NT2/D1 (cell line): ENCODE measurements at regions not wholly inside any gene's neighbourhood (a gene's known extent, or its start where the extent isn't known, plus 50 kb on each side); places are given as distances from the start of the nearest gene placed in this dataset.

Experiments used
- DNase-seq: peaks from one replicate; pipeline ENCODE4 v3.0.0-alpha.2; 2011; ENCODE audit warnings: low read depth, low spot score
- H3K27me3 ChIP-seq: 2 replicates; pipeline ENCODE4 v1.6.0; 2011; ENCODE audit warnings: mild to moderate bottlenecking; ENCODE audit not compliant: insufficient read length, insufficient read depth
- H3K36me3 ChIP-seq: 2 replicates; pipeline ENCODE4 v1.6.1; 2011; ENCODE audit warnings: mild to moderate bottlenecking, low read length, mixed read lengths; ENCODE audit not compliant: insufficient read depth, insufficient read length
- H3K4me1 ChIP-seq: 2 replicates; pipeline ENCODE4 v1.5.1; 2011; ENCODE audit not compliant: insufficient read depth, insufficient read length
- H3K4me3 ChIP-seq: 2 replicates; pipeline ENCODE4 v1.5.1; 2011; ENCODE audit warnings: low read depth; ENCODE audit not compliant: insufficient read length
- H3K9ac ChIP-seq: 2 replicates; pipeline ENCODE4 v1.6.0; 2011; ENCODE audit warnings: low read depth; ENCODE audit not compliant: insufficient read length
- H3K9me3 ChIP-seq: 2 replicates; pipeline ENCODE4 v1.5.1; 2011; ENCODE audit warnings: mild to moderate bottlenecking, low read length; ENCODE audit not compliant: insufficient read depth
- SUZ12 ChIP-seq: IDR thresholded peaks from 2 replicates; pipeline ENCODE4 v1.6.1; 2011; ENCODE audit not compliant: insufficient read length, insufficient read depth; ENCODE audit errors: extremely low read depth
- YY1 ChIP-seq: IDR thresholded peaks from 2 replicates; pipeline ENCODE4 v1.6.1; 2011; ENCODE audit not compliant: insufficient read length, insufficient read depth
- ZNF274 ChIP-seq: IDR thresholded peaks from 2 replicates; pipeline ENCODE4 v1.6.1; 2011; ENCODE audit warnings: mild to moderate bottlenecking, low read depth, low read length

DNA sequence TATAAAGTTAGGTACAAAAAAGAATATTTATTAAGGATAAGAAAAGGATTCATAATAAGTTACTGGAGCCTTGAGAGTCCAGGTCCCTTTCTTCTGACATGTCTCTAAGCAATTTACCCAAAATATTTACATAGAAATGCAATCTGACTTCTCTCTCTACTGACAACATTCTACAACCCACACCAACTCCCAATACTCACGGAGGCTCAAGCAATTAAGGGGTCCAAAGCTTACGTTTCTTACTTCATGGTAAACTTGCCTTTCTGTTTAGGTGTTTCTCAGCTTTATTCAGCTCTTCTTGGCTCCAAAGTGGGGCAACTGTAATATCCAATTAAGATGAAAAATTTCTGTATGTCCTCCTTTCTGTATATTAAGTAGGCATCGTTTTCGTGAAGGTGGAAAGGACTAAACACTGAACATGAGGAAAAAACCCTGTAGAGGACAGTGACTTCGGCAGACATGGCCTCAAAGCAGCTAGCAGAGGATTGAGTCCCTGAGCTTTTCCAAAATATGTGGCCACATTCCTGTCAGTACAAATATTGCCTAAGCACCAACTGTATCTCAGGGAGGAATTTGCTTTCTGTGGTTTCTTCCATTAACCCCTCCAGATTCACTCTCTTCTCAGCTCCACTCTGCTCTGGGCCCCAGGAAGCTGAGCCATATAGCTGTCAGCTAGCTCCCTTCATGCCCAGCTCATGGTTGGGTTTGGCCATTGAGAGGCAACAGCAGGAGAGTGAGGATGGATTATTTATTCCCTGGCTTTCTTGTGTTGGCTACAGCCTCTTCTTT, 67.9 kb upstream of the GLS start:
- H3K9me3 ChIP-seq, result no peaks in the 10 kb centered on the region
- TF ChIP-seq ZNF274, result no peak
- TF ChIP-seq YY1, result no peak
- no peak for TF ChIP-seq SUZ12
- DNase-seq, result no peak
- no peak overlapping the region for H3K9ac ChIP-seq
- no peak overlapping the region for H3K4me3 ChIP-seq
- no peaks in the 10 kb centered on the region for H3K36me3 ChIP-seq
- no peaks in the 10 kb centered on the region for H3K27me3 ChIP-seq
- no peaks in the 10 kb centered on the region for H3K4me1 ChIP-seq

DNA sequence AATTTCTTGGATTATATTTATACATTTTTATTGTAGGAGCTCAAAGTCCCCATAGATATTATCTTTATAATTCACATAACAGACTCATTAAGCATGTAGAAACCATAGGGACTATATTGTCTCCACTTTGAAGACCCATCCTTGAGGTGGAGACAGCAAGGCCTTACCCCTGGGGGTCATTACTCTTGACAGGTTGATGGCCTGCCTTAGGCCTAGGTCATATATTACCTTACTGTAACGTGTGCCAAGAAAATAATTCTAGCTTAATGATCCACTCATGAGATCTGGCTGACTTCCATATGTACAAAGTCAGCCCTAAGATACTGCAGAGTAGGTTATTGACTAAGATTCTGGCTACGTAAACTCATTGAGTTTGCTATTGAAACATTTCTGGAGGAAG, 65.4 kb upstream of the GLS start:
- DNase-seq, result no peak
- Histone ChIP-seq H3K27me3 (no peaks in the 10 kb centered on the region), H3K36me3 (no peaks in the 10 kb centered on the region), H3K9me3 (no peaks in the 10 kb centered on the region), H3K9ac (no peak overlapping the region), H3K4me3 (no peak overlapping the region), H3K4me1 (no peaks in the 10 kb centered on the region)
- no peak for TF ChIP-seq SUZ12
- TF ChIP-seq YY1, result no peak
- TF ChIP-seq ZNF274, result no peak

DNA sequence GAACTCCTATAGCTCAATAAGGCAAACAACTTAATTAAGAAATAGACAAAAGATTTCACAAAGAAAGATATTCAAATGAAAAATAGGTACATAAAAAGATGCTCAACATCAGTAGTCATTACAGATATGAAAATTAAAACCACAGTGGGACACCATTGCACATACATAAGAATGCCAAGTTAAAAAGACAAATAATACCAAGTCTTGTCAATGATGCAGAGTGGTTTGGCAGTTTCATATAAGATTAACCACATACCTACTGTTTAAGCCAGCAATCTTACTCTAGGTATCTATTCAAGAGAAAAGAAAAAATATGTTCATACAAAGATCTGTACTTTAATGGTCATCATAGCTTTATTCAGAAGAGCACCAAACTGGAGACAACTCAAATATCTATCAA, 63.5 kb upstream of the GLS start:
- H3K4me1 ChIP-seq, result no peaks in the 10 kb centered on the region
- no peaks in the 10 kb centered on the region for H3K36me3 ChIP-seq
- no peaks in the 10 kb centered on the region for H3K9me3 ChIP-seq
- H3K27me3 ChIP-seq, result no peaks in the 10 kb centered on the region
- no peak overlapping the region for H3K4me3 ChIP-seq
- TF ChIP-seq SUZ12 (no peak), YY1 (no peak), ZNF274 (no peak)
- DNase-seq, result no peak
- H3K9ac ChIP-seq, result no peak overlapping the region

DNA sequence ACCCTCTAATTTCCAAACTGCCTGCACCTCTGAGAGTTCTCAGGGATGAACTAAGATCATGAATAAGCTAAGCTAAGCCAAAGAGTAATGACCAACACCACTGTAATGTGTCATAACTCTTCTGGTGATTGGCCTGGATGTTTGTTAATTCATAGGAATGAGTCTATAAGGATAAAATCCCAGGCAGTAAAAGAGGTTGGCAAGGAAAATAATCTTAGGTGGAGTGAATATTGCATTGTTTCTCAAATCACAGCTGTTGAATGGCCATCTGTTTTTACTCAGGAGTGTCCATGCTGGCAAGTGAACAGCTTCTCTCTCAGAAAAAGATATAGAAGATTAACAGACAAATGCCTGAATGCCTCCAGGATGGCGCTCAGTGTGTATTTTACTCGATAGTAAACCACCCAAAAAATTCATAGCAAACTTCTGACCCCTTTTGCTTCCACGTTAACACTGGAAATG, 60.8 kb upstream of the GLS start:
- H3K9me3 ChIP-seq, result no peaks in the 10 kb centered on the region
- H3K36me3 ChIP-seq, result no peaks in the 10 kb centered on the region
- no peak for DNase-seq
- no peak overlapping the region for H3K9ac ChIP-seq
- H3K27me3 ChIP-seq, result no peaks in the 10 kb centered on the region
- no peak overlapping the region for H3K4me3 ChIP-seq
- no peaks in the 10 kb centered on the region for H3K4me1 ChIP-seq
- no peak for TF ChIP-seq SUZ12
- TF ChIP-seq ZNF274, result no peak
- no peak for TF ChIP-seq YY1

DNA sequence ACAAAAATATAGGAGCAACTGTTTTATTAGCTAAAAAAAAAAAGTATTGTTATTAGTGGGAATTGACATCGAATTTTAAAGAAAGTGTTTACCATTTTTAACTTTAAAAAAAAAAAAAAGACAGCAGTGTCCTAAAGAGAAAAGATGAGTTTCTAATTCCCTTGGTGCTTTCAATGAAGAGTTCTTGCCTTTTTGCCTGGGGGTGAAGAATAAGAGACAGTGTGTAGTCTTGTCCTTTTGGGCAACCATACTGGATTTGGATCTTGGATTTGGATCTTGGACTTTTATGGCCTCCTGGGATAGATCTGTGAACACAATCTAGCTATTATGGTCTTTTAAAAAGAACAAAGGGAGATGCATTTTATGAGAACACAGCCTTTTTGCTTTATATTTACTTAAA, 60.2 kb upstream of the GLS start:
- Histone ChIP-seq H3K4me1 (no peaks in the 10 kb centered on the region), H3K36me3 (no peaks in the 10 kb centered on the region), H3K9me3 (no peaks in the 10 kb centered on the region), H3K4me3 (no peak overlapping the region), H3K27me3 (no peaks in the 10 kb centered on the region), H3K9ac (no peak overlapping the region)
- TF ChIP-seq YY1 (no peak), ZNF274 (no peak), SUZ12 (no peak)
- no peak for DNase-seq

DNA sequence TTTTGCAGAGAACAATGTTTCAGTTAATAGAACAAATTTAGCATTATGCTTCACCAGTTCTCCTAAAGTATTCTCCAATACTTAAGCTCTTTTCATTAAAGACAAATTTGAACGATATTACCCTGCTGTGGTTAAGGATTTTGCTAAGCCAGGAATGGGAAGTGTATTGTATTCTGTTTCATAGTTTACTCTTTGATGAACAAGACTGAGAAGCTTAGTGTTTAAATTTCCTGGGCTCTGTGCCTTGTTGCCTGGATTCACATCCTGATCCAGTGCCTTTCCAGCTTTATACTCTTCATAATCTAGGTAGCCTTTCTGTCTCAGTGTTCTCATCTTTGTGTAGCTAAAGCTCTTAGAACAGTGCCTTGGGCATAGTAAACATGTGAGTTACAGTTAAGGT, 58.6 kb upstream of the GLS start:
- Histone ChIP-seq H3K4me3 (no peak overlapping the region), H3K4me1 (no peaks in the 10 kb centered on the region), H3K9me3 (no peaks in the 10 kb centered on the region), H3K36me3 (no peaks in the 10 kb centered on the region), H3K27me3 (no peaks in the 10 kb centered on the region), H3K9ac (no peak overlapping the region)
- TF ChIP-seq SUZ12, result no peak
- no peak for TF ChIP-seq YY1
- no peak for TF ChIP-seq ZNF274
- no peak for DNase-seq

DNA sequence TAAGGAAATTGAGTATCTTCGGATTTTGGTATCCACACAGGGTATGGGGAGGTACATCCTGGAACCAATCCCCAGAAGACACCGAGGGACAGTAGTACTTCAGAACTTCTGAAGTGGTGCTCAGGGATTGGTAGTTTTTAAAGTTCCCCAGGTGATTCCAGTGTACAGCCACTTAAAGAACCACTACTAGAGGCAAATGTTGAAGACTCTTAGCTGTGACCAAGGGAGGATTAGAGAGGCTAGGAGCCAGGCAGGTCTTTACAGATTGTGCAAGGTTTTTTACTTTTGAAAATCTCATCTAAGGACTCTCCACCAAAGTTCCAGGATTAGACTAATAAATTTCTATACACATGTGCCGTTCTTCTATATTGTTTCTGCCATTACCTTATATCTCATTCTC, 52.9 kb upstream of the GLS start:
- TF ChIP-seq ZNF274 (no peak), YY1 (no peak), SUZ12 (no peak)
- Histone ChIP-seq H3K36me3 (no peaks in the 10 kb centered on the region), H3K4me3 (no peak overlapping the region), H3K9me3 (no peaks in the 10 kb centered on the region), H3K9ac (no peak overlapping the region), H3K27me3 (no peaks in the 10 kb centered on the region), H3K4me1 (no peaks in the 10 kb centered on the region)
- no peak for DNase-seq
